ENCODE measurements at regions not wholly inside any gene's neighbourhood (a gene's known extent, or its start where the extent isn't known, plus 50 kb on each side); places are given as distances from the start of the nearest gene placed in this dataset.
A peak's percentile ranks its signal among the peaks of the same experiment; 100 is the strongest.

- no peaks in the 10 kb centered on the region for H3F3A ChIP-seq (ENCODE audit: low read depth)
- Mint-ChIP-seq H3K9me3 (no peaks in the 10 kb centered on the region), H3K4me1 (peaks cover 45% of the 10 kb centered on the region), H3K27me3 (ENCODE audit: insufficient read depth, low read depth) (no peaks in the 10 kb centered on the region), H3K27ac (peak overlapping the region; percentile 60), H3K36me3 (peaks cover 77% of the 10 kb centered on the region), H3K4me3 (no peak overlapping the region)
- DNase-seq (ENCODE audit: low spot score) = no peak
- TF ChIP-seq EZH2phosphoT487 (IDR thresholded peaks at IDR 0.05) = no peak
- TF ChIP-seq, protein P1, sequence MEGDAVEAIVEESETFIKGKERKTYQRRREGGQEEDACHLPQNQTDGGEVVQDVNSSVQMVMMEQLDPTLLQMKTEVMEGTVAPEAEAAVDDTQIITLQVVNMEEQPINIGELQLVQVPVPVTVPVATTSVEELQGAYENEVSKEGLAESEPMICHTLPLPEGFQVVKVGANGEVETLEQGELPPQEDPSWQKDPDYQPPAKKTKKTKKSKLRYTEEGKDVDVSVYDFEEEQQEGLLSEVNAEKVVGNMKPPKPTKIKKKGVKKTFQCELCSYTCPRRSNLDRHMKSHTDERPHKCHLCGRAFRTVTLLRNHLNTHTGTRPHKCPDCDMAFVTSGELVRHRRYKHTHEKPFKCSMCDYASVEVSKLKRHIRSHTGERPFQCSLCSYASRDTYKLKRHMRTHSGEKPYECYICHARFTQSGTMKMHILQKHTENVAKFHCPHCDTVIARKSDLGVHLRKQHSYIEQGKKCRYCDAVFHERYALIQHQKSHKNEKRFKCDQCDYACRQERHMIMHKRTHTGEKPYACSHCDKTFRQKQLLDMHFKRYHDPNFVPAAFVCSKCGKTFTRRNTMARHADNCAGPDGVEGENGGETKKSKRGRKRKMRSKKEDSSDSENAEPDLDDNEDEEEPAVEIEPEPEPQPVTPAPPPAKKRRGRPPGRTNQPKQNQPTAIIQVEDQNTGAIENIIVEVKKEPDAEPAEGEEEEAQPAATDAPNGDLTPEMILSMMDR (IDR thresholded peaks at IDR 0.05) = no peak
- TF ChIP-seq EZH2 (IDR thresholded peaks at IDR 0.05) = no peak
- H3K9me3 ChIP-seq (ENCODE audit: low read depth) = no peaks in the 10 kb centered on the region
- no peak overlapping the region for H2AFZ ChIP-seq (replicated peaks)
- H4K20me1 ChIP-seq (ENCODE audit: low read depth) = no peaks in the 10 kb centered on the region
- H3K27me3 ChIP-seq = no peaks in the 10 kb centered on the region
- H3K4me1 ChIP-seq = no peaks in the 10 kb centered on the region
- no peaks in the 10 kb centered on the region for H3K36me3 ChIP-seq
- H3K27ac ChIP-seq = no peak overlapping the region
- H3K4me2 ChIP-seq = no peak overlapping the region
- H3K4me3 ChIP-seq = no peak overlapping the region
- no peak overlapping the region for H3K9ac ChIP-seq
- no peaks in the 10 kb centered on the region for H3K79me2 ChIP-seq (ENCODE audit: low read depth)
Observed at GRCh38 chr1:232435729-232436128, 194.2 kb downstream of the SIPA1L2 start.

GRCh38 chr1:232432313-232432712 lies 197.6 kb downstream of the SIPA1L2 start:
- no peak overlapping the region for H3K4me3 Mint-ChIP-seq
- Histone ChIP-seq H3K9me3 (ENCODE audit: low read depth) (no peaks in the 10 kb centered on the region), H3K36me3 (no peaks in the 10 kb centered on the region), H3K27me3 (no peaks in the 10 kb centered on the region), H3K79me2 (ENCODE audit: low read depth) (no peaks in the 10 kb centered on the region), H3K9ac (no peak overlapping the region), H2AFZ (replicated peaks) (no peak overlapping the region), H3F3A (ENCODE audit: low read depth) (no peaks in the 10 kb centered on the region), H3K4me3 (no peak overlapping the region), H3K4me2 (no peak overlapping the region), H4K20me1 (ENCODE audit: low read depth) (no peaks in the 10 kb centered on the region), H3K4me1 (no peaks in the 10 kb centered on the region), H3K27ac (no peak overlapping the region)
- H3K27me3 Mint-ChIP-seq (ENCODE audit: insufficient read depth, low read depth) = no peaks in the 10 kb centered on the region
- H3K36me3 Mint-ChIP-seq = peaks cover 60% of the 10 kb centered on the region
- DNase-seq (ENCODE audit: low spot score) = no peak
- TF ChIP-seq EZH2phosphoT487 (IDR thresholded peaks at IDR 0.05) (no peak), EZH2 (IDR thresholded peaks at IDR 0.05) (no peak)
- TF ChIP-seq, protein P1 (IDR thresholded peaks at IDR 0.05) = no peak
- H3K9me3 Mint-ChIP-seq = no peaks in the 10 kb centered on the region
- no peak overlapping the region for H3K27ac Mint-ChIP-seq
- H3K4me1 Mint-ChIP-seq = peaks cover 31% of the 10 kb centered on the region

DNA sequence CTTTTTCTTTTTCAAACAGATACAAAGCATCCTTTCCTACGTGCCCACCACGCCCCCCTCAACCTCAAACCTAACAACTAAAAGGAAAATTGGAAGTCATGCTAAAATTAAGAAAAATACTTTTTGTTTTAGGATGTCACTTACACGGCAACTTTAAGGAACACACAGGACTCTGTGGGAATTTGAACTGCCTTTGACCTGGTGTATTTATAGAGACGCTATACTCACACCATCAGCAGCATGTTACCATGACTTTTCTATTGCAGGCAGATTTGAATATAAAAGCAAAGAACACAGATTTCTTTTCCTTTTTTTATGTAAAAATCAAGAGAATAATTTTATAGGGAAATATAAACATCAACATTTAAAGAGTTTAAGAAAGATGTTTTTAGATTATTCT lies 198.2 kb downstream of the SIPA1L2 start:
- H3K4me3 ChIP-seq = no peak overlapping the region
- H3K36me3 ChIP-seq = no peaks in the 10 kb centered on the region
- Mint-ChIP-seq H3K4me3 (no peak overlapping the region), H3K27me3 (ENCODE audit: insufficient read depth, low read depth) (no peaks in the 10 kb centered on the region), H3K36me3 (peaks cover 63% of the 10 kb centered on the region), H3K9me3 (no peaks in the 10 kb centered on the region), H3K27ac (no peak overlapping the region), H3K4me1 (peaks cover 29% of the 10 kb centered on the region)
- no peak overlapping the region for H3K9ac ChIP-seq
- no peaks in the 10 kb centered on the region for H4K20me1 ChIP-seq (ENCODE audit: low read depth)
- H3F3A ChIP-seq (ENCODE audit: low read depth) = no peaks in the 10 kb centered on the region
- no peaks in the 10 kb centered on the region for H3K79me2 ChIP-seq (ENCODE audit: low read depth)
- H3K9me3 ChIP-seq (ENCODE audit: low read depth) = no peaks in the 10 kb centered on the region
- no peak overlapping the region for H2AFZ ChIP-seq (replicated peaks)
- no peaks in the 10 kb centered on the region for H3K27me3 ChIP-seq
- TF ChIP-seq, protein P1 (IDR thresholded peaks at IDR 0.05) = no peak
- TF ChIP-seq EZH2phosphoT487 (IDR thresholded peaks at IDR 0.05) (no peak), EZH2 (IDR thresholded peaks at IDR 0.05) (no peak)
- H3K27ac ChIP-seq = no peak overlapping the region
- no peaks in the 10 kb centered on the region for H3K4me1 ChIP-seq
- H3K4me2 ChIP-seq = no peak overlapping the region
- DNase-seq (ENCODE audit: low spot score) = no peak
